Gastrocnemius medialis (tissue), 4 donors: ENCODE measurements at regions not wholly inside any gene's neighbourhood (a gene's known extent, or its start where the extent isn't known, plus 50 kb on each side); places are given as distances from the start of the nearest gene placed in this dataset.

Experiments
- CTCF ChIP-seq, 5 experiments: fragments of 450-650 bp in 3 of 5; fragments of 200-600 bp in 2 of 5; sonication (generic) in 2 of 5; IDR thresholded peaks in 4 of 5; conservative IDR thresholded peaks in 1 of 5; 1 replicate in 4 of 5; 2 replicates in 1 of 5; pipeline ENCODE4 v1.5.1; 2016 to 2019; ENCODE audit warnings: antibody characterized with exemption in 5 of 5, mild to moderate bottlenecking in 3 of 5, moderate library complexity in 3 of 5
- POLR2A ChIP-seq, 2 donors: fragments of 450-650 bp; IDR thresholded peaks; one replicate each; pipeline ENCODE4 v1.6.1; 2017; ENCODE audit warnings: antibody characterized with exemption in 2 of 2, mild to moderate bottlenecking in 2 of 2, moderate library complexity in 2 of 2

DNA sequence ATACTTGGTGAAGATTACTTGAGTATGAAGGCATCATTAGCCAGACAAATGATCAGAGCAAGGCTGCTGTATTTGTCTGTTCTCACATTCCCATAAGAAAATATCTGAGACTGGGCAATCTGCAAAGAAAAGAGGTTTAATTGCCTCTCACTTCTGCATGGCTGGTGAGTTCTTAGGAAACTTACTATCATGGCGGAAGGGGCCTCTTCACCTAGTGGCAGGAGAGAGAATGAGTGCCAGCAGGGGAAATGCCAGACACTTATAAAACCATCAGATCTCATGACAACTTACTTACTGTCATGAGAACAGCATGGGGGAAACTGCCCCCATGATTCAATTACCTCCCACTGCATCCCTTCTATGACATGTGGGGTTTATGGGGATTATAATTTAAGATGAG, 452.3 kb downstream of the GALR1 start:
- TF ChIP-seq CTCF (IDR thresholded peaks at IDR 0.05 in 4 of 5, conservative IDR thresholded peaks at IDR 0.05 in 1 of 5) (no peak), POLR2A (IDR thresholded peaks at IDR 0.05) (no peak)
